Astrocyte (in vitro differentiated cells and primary cell): ENCODE measurements at regions not wholly inside any gene's neighbourhood (a gene's known extent, or its start where the extent isn't known, plus 50 kb on each side); places are given as distances from the start of the nearest gene placed in this dataset.
"Not testable (repeated sequence)": the region's sequence is repeated elsewhere in the genome, so short reads cannot be mapped to it uniquely, and the experiment has no call there.

Experiments
- DNase-seq: peaks from one replicate; pipeline ENCODE4 v3.0.0-alpha.2; 2010; ENCODE audit warnings: low read depth
- FAIRE-seq: peaks from 2 replicates; lab custom pipeline; 2011; peaks lifted over from hg19 to GRCh38; lab: Jason Lieb, UNC
- H2AFZ ChIP-seq: 2 replicates; pipeline ENCODE4 v1.6.0; 2012; ENCODE audit warnings: low read depth, low read length, inconsistent platforms
- H3K27ac ChIP-seq: 2 replicates; pipeline ENCODE4 v1.5.1; 2011; ENCODE audit warnings: low read depth, low read length, inconsistent platforms
- H3K27me3 ChIP-seq: 2 replicates; pipeline ENCODE4 v1.6.0; 2011; ENCODE audit warnings: low read length, inconsistent platforms; ENCODE audit not compliant: insufficient read depth
- H3K36me3 ChIP-seq: 2 replicates; pipeline ENCODE4 v1.5.1; 2011; ENCODE audit warnings: low read length, inconsistent platforms; ENCODE audit not compliant: insufficient read depth
- H3K4me1 ChIP-seq: 2 replicates; pipeline ENCODE4 v1.5.1; 2011; ENCODE audit warnings: low read length, inconsistent platforms; ENCODE audit not compliant: insufficient read depth
- H3K4me2 ChIP-seq: 2 replicates; pipeline ENCODE4 v1.6.0; 2012; ENCODE audit warnings: low read length, inconsistent platforms
- H3K4me3 ChIP-seq: 2 replicates; pipeline ENCODE4 v1.5.1; 2011; ENCODE audit warnings: low read depth, mild to moderate bottlenecking, low read length, inconsistent platforms; ENCODE audit not compliant: insufficient read depth
- H3K79me2 ChIP-seq: 2 replicates; pipeline ENCODE4 v1.6.0; 2012; ENCODE audit warnings: mild to moderate bottlenecking, low read length, inconsistent platforms; ENCODE audit not compliant: insufficient read depth
- H3K9ac ChIP-seq: 2 replicates; pipeline ENCODE4 v1.6.0; 2012; ENCODE audit warnings: mild to moderate bottlenecking, low read length, inconsistent platforms
- H3K9me3 ChIP-seq: 2 replicates; pipeline ENCODE4 v1.5.1; 2012; ENCODE audit warnings: low read depth, mild to moderate bottlenecking, low read length, inconsistent platforms; ENCODE audit not compliant: insufficient read depth
- H4K20me1 ChIP-seq: 2 replicates; pipeline ENCODE4 v1.6.0; 2012; ENCODE audit warnings: low read length, inconsistent platforms; ENCODE audit not compliant: insufficient read depth
- H3K27ac Mint-ChIP-seq: one replicate; pipeline ENCODE4 v1.8.0; 2021; ENCODE audit warnings: mild to moderate bottlenecking, mixed read lengths; ENCODE audit not compliant: unreplicated experiment
- H3K27me3 Mint-ChIP-seq: one replicate; pipeline ENCODE4 v1.8.0; 2021; ENCODE audit warnings: low read depth, mixed read lengths; ENCODE audit not compliant: unreplicated experiment
- H3K36me3 Mint-ChIP-seq: one replicate; pipeline ENCODE4 v1.8.0; 2021; ENCODE audit warnings: low read depth, mixed read lengths; ENCODE audit not compliant: unreplicated experiment
- H3K4me1 Mint-ChIP-seq: one replicate; pipeline ENCODE4 v1.8.0; 2021; ENCODE audit warnings: low read depth, mixed read lengths; ENCODE audit not compliant: unreplicated experiment
- H3K4me3 Mint-ChIP-seq: one replicate; pipeline ENCODE4 v1.8.0; 2021; ENCODE audit warnings: mild to moderate bottlenecking, moderate library complexity, mixed read lengths; ENCODE audit not compliant: unreplicated experiment
- H3K9me3 Mint-ChIP-seq: one replicate; pipeline ENCODE4 v1.8.0; 2021; ENCODE audit warnings: mild to moderate bottlenecking, mixed read lengths; ENCODE audit not compliant: unreplicated experiment
- CTCF ChIP-seq: IDR thresholded peaks from 2 replicates; pipeline ENCODE4 v1.5.1; 2011; ENCODE audit warnings: low read depth, mild to moderate bottlenecking, inconsistent platforms, low read length, moderate library complexity; ENCODE audit not compliant: insufficient read depth
- EZH2 ChIP-seq: IDR thresholded peaks from 2 replicates; pipeline ENCODE4 v1.6.1; 2012; ENCODE audit warnings: mild to moderate bottlenecking, low read length, inconsistent platforms; ENCODE audit not compliant: insufficient read depth

GRCh38 chr2:190140474-190140873, 77.9 kb upstream of the MSTN start:
- not testable (repeated sequence) for H3K36me3 ChIP-seq, H3K27ac Mint-ChIP-seq, H3K36me3 Mint-ChIP-seq, H3K4me3 ChIP-seq, H3K4me2 ChIP-seq, H3K9ac ChIP-seq, H3K27me3 ChIP-seq, FAIRE-seq, H3K27me3 Mint-ChIP-seq, H3K4me1 Mint-ChIP-seq, H3K27ac ChIP-seq, H2AFZ ChIP-seq, DNase-seq, H3K9me3 ChIP-seq, H4K20me1 ChIP-seq, H3K4me1 ChIP-seq, H3K79me2 ChIP-seq, H3K4me3 Mint-ChIP-seq
- peaks cover 15% of the 10 kb centered on the region for H3K9me3 Mint-ChIP-seq

- Mint-ChIP-seq H3K36me3 (peaks cover 3% of the 10 kb centered on the region), H3K9me3 (peaks cover 17% of the 10 kb centered on the region), H3K27me3 (no peaks in the 10 kb centered on the region), H3K27ac (no peak overlapping the region), H3K4me3 (no peak overlapping the region), H3K4me1 (no peaks in the 10 kb centered on the region)
- Histone ChIP-seq H2AFZ (no peak overlapping the region), H3K4me1 (no peaks in the 10 kb centered on the region), H3K9me3 (peaks cover 7% of the 10 kb centered on the region), H3K27me3 (no peaks in the 10 kb centered on the region), H3K36me3 (no peaks in the 10 kb centered on the region), H4K20me1 (no peaks in the 10 kb centered on the region), H3K79me2 (no peaks in the 10 kb centered on the region), H3K4me2 (no peak overlapping the region), H3K9ac (no peak overlapping the region), H3K27ac (no peak overlapping the region), H3K4me3 (no peak overlapping the region)
- FAIRE-seq (no peak), DNase-seq (no peak)
- TF ChIP-seq EZH2 (no peak), CTCF (no peak)
These were observed 76.8 kb upstream of the MSTN start for GRCh38 chr2:190139371-190139770.

- H3K79me2 ChIP-seq, result no peaks in the 10 kb centered on the region
- H3K4me2 ChIP-seq, result no peak overlapping the region
- H3K27me3 ChIP-seq, result no peaks in the 10 kb centered on the region
- no peak for TF ChIP-seq CTCF
- TF ChIP-seq EZH2, result no peak
- peaks cover 3% of the 10 kb centered on the region for H3K36me3 Mint-ChIP-seq
- H3K4me3 Mint-ChIP-seq, result no peak overlapping the region
- no peak for FAIRE-seq
- H3K36me3 ChIP-seq, result no peaks in the 10 kb centered on the region
- no peaks in the 10 kb centered on the region for H3K4me1 Mint-ChIP-seq
- H3K9ac ChIP-seq, result no peak overlapping the region
- H3K27me3 Mint-ChIP-seq, result no peaks in the 10 kb centered on the region
- peaks cover 7% of the 10 kb centered on the region for H3K9me3 ChIP-seq
- no peak overlapping the region for H3K27ac Mint-ChIP-seq
- peaks cover 17% of the 10 kb centered on the region for H3K9me3 Mint-ChIP-seq
- H2AFZ ChIP-seq, result no peak overlapping the region
- no peaks in the 10 kb centered on the region for H3K4me1 ChIP-seq
- no peak overlapping the region for H3K27ac ChIP-seq
- no peaks in the 10 kb centered on the region for H4K20me1 ChIP-seq
- no peak for DNase-seq
- no peak overlapping the region for H3K4me3 ChIP-seq
These were observed 75.5 kb upstream of the MSTN start for GRCh38 chr2:190138032-190138431.
